Right kidney (tissue), 1 donor: ENCODE measurements at regions not wholly inside any gene's neighbourhood (a gene's known extent, or its start where the extent isn't known, plus 50 kb on each side); places are given as distances from the start of the nearest gene placed in this dataset.
"Not testable (repeated sequence)": the region's sequence is repeated elsewhere in the genome, so short reads cannot be mapped to it uniquely, and the experiment has no call there.

Source experiments
- DNase-seq: peaks from one replicate; pipeline ENCODE4 v3.0.0-alpha.2; 2016

GRCh38 chr20:47885909-47886453 is 100.7 kb upstream of the SULF2 start:
- no peak for DNase-seq

GRCh38 chr20:47883940-47884339 is 98.7 kb upstream of the SULF2 start:
- DNase-seq = not testable (repeated sequence)

GRCh38 chr20:47883186-47883585 is 97.9 kb upstream of the SULF2 start:
- DNase-seq = no peak

- no peak for DNase-seq
These were observed 94.5 kb upstream of the SULF2 start for GRCh38 chr20:47879771-47880170.

GRCh38 chr20:47878601-47879027 is 93.3 kb upstream of the SULF2 start:
- no peak for DNase-seq

- no peak for DNase-seq
These were observed 91.2 kb upstream of the SULF2 start for GRCh38 chr20:47876311-47877088.

- no peak for DNase-seq
These were observed 90.2 kb upstream of the SULF2 start for GRCh38 chr20:47875297-47876025.

- no peak for DNase-seq
These were observed 87.1 kb upstream of the SULF2 start for GRCh38 chr20:47872341-47872740.

GRCh38 chr20:47870475-47870874 is 85.2 kb upstream of the SULF2 start:
- DNase-seq = no peak

GRCh38 chr20:47868744-47869143 is 83.5 kb upstream of the SULF2 start:
- DNase-seq = no peak

GRCh38 chr20:47868236-47868635 is 83.0 kb upstream of the SULF2 start:
- DNase-seq = no peak

GRCh38 chr20:47867831-47868230 is 82.5 kb upstream of the SULF2 start:
- no peak for DNase-seq

- no peak for DNase-seq
These were observed 81.2 kb upstream of the SULF2 start for GRCh38 chr20:47866480-47866879.

- DNase-seq = no peak
These were observed 80.6 kb upstream of the SULF2 start for GRCh38 chr20:47865912-47866311.

- DNase-seq = no peak
These were observed 80.2 kb upstream of the SULF2 start for GRCh38 chr20:47865451-47865850.

- DNase-seq = no peak
These were observed 78.7 kb upstream of the SULF2 start for GRCh38 chr20:47863981-47864380.

GRCh38 chr20:47863315-47863965 is 78.2 kb upstream of the SULF2 start:
- DNase-seq = no peak

GRCh38 chr20:47862574-47863240 is 77.4 kb upstream of the SULF2 start:
- DNase-seq = no peak

- no peak for DNase-seq
These were observed 75.8 kb upstream of the SULF2 start for GRCh38 chr20:47861116-47861515.

- DNase-seq = no peak
These were observed 75.0 kb upstream of the SULF2 start for GRCh38 chr20:47860049-47860830.

GRCh38 chr20:47859278-47859677 is 74.0 kb upstream of the SULF2 start:
- no peak for DNase-seq
